ENCODE measurements at regions not wholly inside any gene's neighbourhood (a gene's known extent, or its start where the extent isn't known, plus 50 kb on each side); places are given as distances from the start of the nearest gene placed in this dataset.

GRCh38 chr11:32305460-32305859 lies 129.9 kb downstream of the WT1 start:
- no peaks in the 10 kb centered on the region for H4K20me1 ChIP-seq (ENCODE audit: insufficient read depth)
- DNase-seq: no peak
- H3K9me3 ChIP-seq: no peaks in the 10 kb centered on the region
- no peak overlapping the region for H3K9ac ChIP-seq
- H3K4me2 ChIP-seq: no peak overlapping the region
- no peak overlapping the region for H3K27ac ChIP-seq (ENCODE audit: low read depth in 2 of 2, low read length in 1 of 2)
- WGBS (ENCODE audit: low lambda C conversion rate): 11% methylated on average over 4 of the region's 4 CpGs
- H3K4me1 ChIP-seq (ENCODE audit: control insufficient read depth in 1 of 2, insufficient read depth in 2 of 2, low read depth in 1 of 2, low read length in 1 of 2): peaks cover 0 to 2% of the 10 kb centered on the region in 2 experiments; a peak in 2 of 4 replicates
- no peak overlapping the region for H2AFZ ChIP-seq (ENCODE audit: low read depth)
- TF ChIP-seq CHD2 (IDR thresholded peaks at IDR 0.05; ENCODE audit: low read length, partially characterized antibody): no peak
- no peak for TF ChIP-seq FOXJ3 (CRISPR knock-in tag; IDR thresholded peaks at IDR 0.05)
- no peak for TF ChIP-seq POLR2AphosphoS5 (IDR thresholded peaks at IDR 0.05; ENCODE audit: low read depth, low read length)
- no peak for TF ChIP-seq MAX (IDR thresholded peaks at IDR 0.05; ENCODE audit: low read depth)
- TF ChIP-seq MEF2A (IDR thresholded peaks at IDR 0.05; ENCODE audit: borderline replicate concordance, low read depth): no peak
- TF ChIP-seq SMC3 (IDR thresholded peaks at IDR 0.05; ENCODE audit: low read depth, low read length): no peak
- TF ChIP-seq, protein P1, sequence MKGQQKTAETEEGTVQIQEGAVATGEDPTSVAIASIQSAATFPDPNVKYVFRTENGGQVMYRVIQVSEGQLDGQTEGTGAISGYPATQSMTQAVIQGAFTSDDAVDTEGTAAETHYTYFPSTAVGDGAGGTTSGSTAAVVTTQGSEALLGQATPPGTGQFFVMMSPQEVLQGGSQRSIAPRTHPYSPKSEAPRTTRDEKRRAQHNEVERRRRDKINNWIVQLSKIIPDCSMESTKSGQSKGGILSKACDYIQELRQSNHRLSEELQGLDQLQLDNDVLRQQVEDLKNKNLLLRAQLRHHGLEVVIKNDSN (IDR thresholded peaks at IDR 0.05; ENCODE audit: borderline replicate concordance, low read depth): no peak
- TF ChIP-seq GATA2 (CRISPR knock-in tag; IDR thresholded peaks at IDR 0.05): no peak
- TF ChIP-seq NRF1 (IDR thresholded peaks at IDR 0.05; ENCODE audit: low read depth, low read length): no peak
- TF ChIP-seq, protein P2, sequence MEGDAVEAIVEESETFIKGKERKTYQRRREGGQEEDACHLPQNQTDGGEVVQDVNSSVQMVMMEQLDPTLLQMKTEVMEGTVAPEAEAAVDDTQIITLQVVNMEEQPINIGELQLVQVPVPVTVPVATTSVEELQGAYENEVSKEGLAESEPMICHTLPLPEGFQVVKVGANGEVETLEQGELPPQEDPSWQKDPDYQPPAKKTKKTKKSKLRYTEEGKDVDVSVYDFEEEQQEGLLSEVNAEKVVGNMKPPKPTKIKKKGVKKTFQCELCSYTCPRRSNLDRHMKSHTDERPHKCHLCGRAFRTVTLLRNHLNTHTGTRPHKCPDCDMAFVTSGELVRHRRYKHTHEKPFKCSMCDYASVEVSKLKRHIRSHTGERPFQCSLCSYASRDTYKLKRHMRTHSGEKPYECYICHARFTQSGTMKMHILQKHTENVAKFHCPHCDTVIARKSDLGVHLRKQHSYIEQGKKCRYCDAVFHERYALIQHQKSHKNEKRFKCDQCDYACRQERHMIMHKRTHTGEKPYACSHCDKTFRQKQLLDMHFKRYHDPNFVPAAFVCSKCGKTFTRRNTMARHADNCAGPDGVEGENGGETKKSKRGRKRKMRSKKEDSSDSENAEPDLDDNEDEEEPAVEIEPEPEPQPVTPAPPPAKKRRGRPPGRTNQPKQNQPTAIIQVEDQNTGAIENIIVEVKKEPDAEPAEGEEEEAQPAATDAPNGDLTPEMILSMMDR (IDR thresholded peaks at IDR 0.05): no peak
- TF ChIP-seq RCOR1 (IDR thresholded peaks at IDR 0.05; ENCODE audit: low read length): no peak
- TF ChIP-seq GABPA (IDR thresholded peaks at IDR 0.05; ENCODE audit: low read depth): no peak
- 0 out of 2 replicates have a peak, but pooled peaks cover 7% of the 10 kb centered on the region for H3K27me3 ChIP-seq (ENCODE audit: insufficient read depth)
- POLR2A ChIA-PET: no interaction called here
- no peak overlapping the region for H3K4me3 ChIP-seq (ENCODE audit: low read depth in 2 of 2, low read length in 1 of 2)
- no peaks in the 10 kb centered on the region for H3K9me2 ChIP-seq
- H3K36me3 ChIP-seq (replicated peaks in 1 of 2; ENCODE audit: control insufficient read depth in 1 of 2, insufficient read depth in 2 of 2, low read length in 1 of 2): no peaks in the 10 kb centered on the region
- CTCF ChIA-PET: interaction anchor here (0.5 to 3.8 kb wide), 3 partner anchors 10 to 323 kb away, joined by 3 to 16 read pairs (median 3); no protein-coding TSS in a partner anchor
- no peaks in the 10 kb centered on the region for H3F3A ChIP-seq (replicated peaks; ENCODE audit: insufficient read depth)
- H3K79me2 ChIP-seq (ENCODE audit: insufficient read depth): no peaks in the 10 kb centered on the region

DNA sequence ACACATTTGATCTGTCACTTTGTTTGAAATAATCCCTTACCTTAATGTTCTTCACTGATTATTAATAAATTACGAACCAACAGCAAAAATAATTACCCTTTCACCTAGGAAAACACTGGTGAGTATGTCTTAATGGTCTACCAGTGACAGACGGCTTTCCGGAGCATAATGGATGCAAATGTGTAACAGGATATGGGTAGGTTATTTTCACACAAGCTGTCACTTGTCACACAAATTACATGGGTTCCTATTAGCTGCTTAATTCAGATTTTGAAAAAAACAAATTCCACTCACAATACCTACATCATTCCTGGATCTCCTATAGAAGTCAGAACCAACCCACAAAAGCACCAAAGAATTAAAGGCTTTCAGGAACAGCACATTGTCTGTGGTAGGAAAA lies 127.9 kb downstream of the WT1 start:
- Histone ChIP-seq H2AFZ (ENCODE audit: low read depth) (no peak overlapping the region), H3K9me3 (no peaks in the 10 kb centered on the region), H3K9me2 (no peaks in the 10 kb centered on the region), H3K79me2 (ENCODE audit: insufficient read depth) (no peaks in the 10 kb centered on the region), H4K20me1 (ENCODE audit: insufficient read depth) (no peaks in the 10 kb centered on the region), H3K4me3 (ENCODE audit: low read depth in 2 of 2, low read length in 1 of 2) (no peak overlapping the region), H3K4me2 (no peak overlapping the region), H3K27ac (ENCODE audit: low read depth in 2 of 2, low read length in 1 of 2) (no peak overlapping the region), H3K36me3 (replicated peaks in 1 of 2; ENCODE audit: control insufficient read depth in 1 of 2, insufficient read depth in 2 of 2, low read length in 1 of 2) (no peaks in the 10 kb centered on the region), H3K4me1 (ENCODE audit: control insufficient read depth in 1 of 2, insufficient read depth in 2 of 2, low read depth in 1 of 2, low read length in 1 of 2) (peaks cover 1 to 2% of the 10 kb centered on the region in 2 experiments; a peak in 2 of 4 replicates), H3F3A (replicated peaks; ENCODE audit: insufficient read depth) (no peaks in the 10 kb centered on the region), H3K27me3 (ENCODE audit: insufficient read depth) (0 out of 2 replicates have a peak, but pooled peaks cover 7% of the 10 kb centered on the region), H3K9ac (no peak overlapping the region)
- CTCF ChIA-PET: interaction anchor here (1.7 to 3.8 kb wide), 2 partner anchors 10 to 16 kb away, joined by 5 to 16 read pairs; no protein-coding TSS in a partner anchor
- POLR2A ChIA-PET: no interaction called here
- WGBS (ENCODE audit: low lambda C conversion rate): 50% methylated on average over 3 of the region's 3 CpGs
- TF ChIP-seq, protein P2 (IDR thresholded peaks at IDR 0.05): no peak
- no peak for TF ChIP-seq EP300 (IDR thresholded peaks at IDR 0.05; ENCODE audit: borderline replicate concordance in 1 of 2, low read depth in 1 of 2, low read length in 1 of 2)
- no peak for TF ChIP-seq GATA2 (CRISPR knock-in tag; IDR thresholded peaks at IDR 0.05)
- TF ChIP-seq RFX5 (IDR thresholded peaks at IDR 0.05; ENCODE audit: low read length): no peak
- no peak for TF ChIP-seq TCF12 (IDR thresholded peaks at IDR 0.05)
- no peak for TF ChIP-seq FOXM1 (IDR thresholded peaks at IDR 0.05; ENCODE audit: low read depth)
- TF ChIP-seq POLR2AphosphoS5 (IDR thresholded peaks at IDR 0.05; ENCODE audit: low read depth, low read length): no peak
- no peak for DNase-seq
